Smooth muscle cell (in vitro differentiated cells): ENCODE measurements at regions not wholly inside any gene's neighbourhood (a gene's known extent, or its start where the extent isn't known, plus 50 kb on each side); places are given as distances from the start of the nearest gene placed in this dataset.

Source experiments
- DNase-seq: peaks from one replicate; lab custom pipeline; 2025; ENCODE audit not compliant: unreplicated experiment; lab: John Stamatoyannopoulos, UW
- H2AFZ ChIP-seq: fragments of 200-600 bp; sonication (generic); 2 replicates; pipeline ENCODE4 v1.6.0; 2016; ENCODE audit warnings: antibody characterized with exemption, low read depth, mild to moderate bottlenecking
- H3F3A ChIP-seq: fragments of 200-600 bp; sonication (generic); 2 replicates; pipeline ENCODE4 v1.6.0; 2017; ENCODE audit warnings: antibody characterized with exemption, low read depth
- H3K27ac ChIP-seq: fragments of 200-600 bp; sonication (generic); 2 replicates; pipeline ENCODE4 v1.5.1; 2016; ENCODE audit warnings: low read depth, mild to moderate bottlenecking
- H3K27me3 ChIP-seq: fragments of 200-600 bp; sonication (generic); 2 replicates; pipeline ENCODE4 v1.6.1; 2016; ENCODE audit warnings: low read depth, mild to moderate bottlenecking
- H3K36me3 ChIP-seq: fragments of 200-600 bp; sonication (generic); 2 replicates; pipeline ENCODE4 v1.5.1; 2016; ENCODE audit warnings: low read depth
- H3K4me1 ChIP-seq: fragments of 200-600 bp; sonication (generic); 2 replicates; pipeline ENCODE4 v1.5.1; 2016; ENCODE audit warnings: low read depth
- H3K4me2 ChIP-seq: fragments of 200-600 bp; sonication (generic); 2 replicates; pipeline ENCODE4 v1.6.0; 2016; ENCODE audit warnings: mild to moderate bottlenecking
- H3K4me3 ChIP-seq: fragments of 200-600 bp; sonication (generic); 2 replicates; pipeline ENCODE4 v1.5.1; 2016; ENCODE audit warnings: mild to moderate bottlenecking
- H3K79me2 ChIP-seq: fragments of 200-600 bp; sonication (generic); 2 replicates; pipeline ENCODE4 v1.6.0; 2016; ENCODE audit warnings: low read depth, mild to moderate bottlenecking
- H3K9ac ChIP-seq: fragments of 200-600 bp; sonication (generic); 2 replicates; pipeline ENCODE4 v1.6.0; 2016; ENCODE audit warnings: low read depth
- H3K9me3 ChIP-seq: fragments of 200-600 bp; sonication (generic); replicated peaks from 2 replicates; pipeline ENCODE4 v1.5.1; 2016; ENCODE audit warnings: low read depth
- H4K20me1 ChIP-seq: fragments of 200-600 bp; sonication (generic); 2 replicates; pipeline ENCODE4 v1.6.0; 2016; ENCODE audit warnings: low read depth
- WGBS: methylation state at CpG from one replicate; pipeline ENCODE4 v1.1.7; 2016; ENCODE audit warnings: low lambda C conversion rate; 5-methylcytosine and 5-hydroxymethylcytosine counted together
- TF ChIP-seq, protein P1 (sequence below): fragments of 200-600 bp; sonication (generic); IDR thresholded peaks from 2 replicates; pipeline ENCODE4 v1.5.1; 2017; ENCODE audit warnings: borderline replicate concordance, mild to moderate bottlenecking, antibody characterized with exemption; ENCODE audit not compliant: insufficient read depth, poor library complexity, severe bottlenecking

DNA sequence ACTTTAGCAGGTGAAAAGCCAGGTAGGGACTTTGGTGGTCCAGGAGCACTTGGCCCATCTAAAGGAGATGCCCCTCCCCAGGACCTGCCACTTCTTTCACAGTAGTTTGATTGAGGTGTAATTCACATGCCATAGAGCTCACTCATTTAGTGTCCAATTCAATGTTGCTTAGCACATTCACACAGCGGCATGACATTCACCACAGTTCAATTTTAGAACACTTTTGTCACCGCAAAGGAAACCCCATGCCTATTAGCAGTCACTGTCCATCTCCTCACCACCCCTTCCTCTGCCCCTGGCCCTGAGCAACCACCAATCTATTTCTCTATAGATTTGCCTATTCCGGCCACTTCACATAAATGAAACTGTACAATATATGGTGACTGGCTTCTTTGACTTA, 211.6 kb upstream of the ZMIZ1 start:
- no peaks in the 10 kb centered on the region for H3K36me3 ChIP-seq
- no peak for DNase-seq
- 97% methylated on average over 3 of the region's 3 CpGs for WGBS

DNA sequence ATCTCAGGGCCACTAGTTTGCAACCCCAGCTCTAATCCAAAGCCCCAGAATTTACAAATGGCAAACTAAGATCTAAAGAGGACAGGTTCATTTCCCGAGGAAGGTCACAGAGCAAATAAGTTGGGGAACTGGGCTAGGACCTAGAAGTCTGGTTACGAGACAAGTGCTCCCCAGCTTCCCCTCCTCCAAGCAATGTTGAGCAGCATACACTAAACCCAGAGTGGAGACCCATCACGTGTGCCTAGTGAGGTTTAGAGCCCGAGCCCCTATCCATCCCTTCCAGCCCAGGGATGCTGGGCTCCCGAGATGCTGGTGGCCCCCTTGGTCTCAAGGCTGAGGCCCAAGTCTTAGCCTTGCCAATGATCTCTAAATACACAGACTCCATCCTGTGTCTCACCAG, 209.5 kb upstream of the ZMIZ1 start:
- TF ChIP-seq, protein P1, sequence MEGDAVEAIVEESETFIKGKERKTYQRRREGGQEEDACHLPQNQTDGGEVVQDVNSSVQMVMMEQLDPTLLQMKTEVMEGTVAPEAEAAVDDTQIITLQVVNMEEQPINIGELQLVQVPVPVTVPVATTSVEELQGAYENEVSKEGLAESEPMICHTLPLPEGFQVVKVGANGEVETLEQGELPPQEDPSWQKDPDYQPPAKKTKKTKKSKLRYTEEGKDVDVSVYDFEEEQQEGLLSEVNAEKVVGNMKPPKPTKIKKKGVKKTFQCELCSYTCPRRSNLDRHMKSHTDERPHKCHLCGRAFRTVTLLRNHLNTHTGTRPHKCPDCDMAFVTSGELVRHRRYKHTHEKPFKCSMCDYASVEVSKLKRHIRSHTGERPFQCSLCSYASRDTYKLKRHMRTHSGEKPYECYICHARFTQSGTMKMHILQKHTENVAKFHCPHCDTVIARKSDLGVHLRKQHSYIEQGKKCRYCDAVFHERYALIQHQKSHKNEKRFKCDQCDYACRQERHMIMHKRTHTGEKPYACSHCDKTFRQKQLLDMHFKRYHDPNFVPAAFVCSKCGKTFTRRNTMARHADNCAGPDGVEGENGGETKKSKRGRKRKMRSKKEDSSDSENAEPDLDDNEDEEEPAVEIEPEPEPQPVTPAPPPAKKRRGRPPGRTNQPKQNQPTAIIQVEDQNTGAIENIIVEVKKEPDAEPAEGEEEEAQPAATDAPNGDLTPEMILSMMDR = no peak
- Histone ChIP-seq H3K9ac (no peak overlapping the region), H3K79me2 (no peaks in the 10 kb centered on the region), H3K36me3 (no peaks in the 10 kb centered on the region), H3K4me1 (peaks cover 10% of the 10 kb centered on the region), H3K9me3 (no peaks in the 10 kb centered on the region), H3K27ac (no peak overlapping the region), H3F3A (no peaks in the 10 kb centered on the region), H3K27me3 (no peaks in the 10 kb centered on the region), H3K4me2 (no peak overlapping the region), H4K20me1 (no peaks in the 10 kb centered on the region), H3K4me3 (no peak overlapping the region), H2AFZ (no peak overlapping the region)
- no peak for DNase-seq
- WGBS = 92% methylated on average over 5 of the region's 5 CpGs

More for the DNA sequence above, 211.6 kb upstream of the ZMIZ1 start:
- no peak overlapping the region for H2AFZ ChIP-seq
- no peaks in the 10 kb centered on the region for H4K20me1 ChIP-seq
- H3K9ac ChIP-seq = no peak overlapping the region
- no peak overlapping the region for H3K27ac ChIP-seq
- H3K9me3 ChIP-seq = no peaks in the 10 kb centered on the region
- no peaks in the 10 kb centered on the region for H3K27me3 ChIP-seq
- H3K4me2 ChIP-seq = no peak overlapping the region
- H3K4me3 ChIP-seq = no peak overlapping the region
- peaks cover 10% of the 10 kb centered on the region for H3K4me1 ChIP-seq
- TF ChIP-seq, protein P1 = no peak
- H3K79me2 ChIP-seq = no peaks in the 10 kb centered on the region
- H3F3A ChIP-seq = no peaks in the 10 kb centered on the region

DNA sequence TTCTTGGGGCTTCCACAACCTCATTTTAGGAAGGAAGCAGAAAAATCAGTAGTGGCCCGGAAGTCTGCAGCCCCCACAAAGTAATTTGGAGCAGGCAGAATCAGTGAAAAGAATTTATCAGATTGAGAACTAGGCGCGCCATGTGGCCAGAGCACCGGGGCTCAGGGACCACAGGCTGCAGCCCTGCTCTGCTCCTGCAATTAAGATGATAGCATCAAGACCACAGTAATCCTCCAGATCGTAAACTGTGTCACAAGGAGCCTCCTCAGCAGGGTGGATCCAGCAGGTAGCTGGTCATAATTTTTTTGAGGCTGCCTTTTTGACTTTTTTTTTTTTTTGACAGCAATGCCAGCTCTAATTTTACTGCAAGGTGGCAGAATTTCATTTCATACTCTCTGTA, 209.0 kb upstream of the ZMIZ1 start:
- 29% methylated on average over 5 of the region's 5 CpGs for WGBS
- no peak overlapping the region for H3K4me3 ChIP-seq
- H3K4me2 ChIP-seq = no peak overlapping the region
- H3K9ac ChIP-seq = no peak overlapping the region
- TF ChIP-seq, protein P1 = no peak
- no peaks in the 10 kb centered on the region for H4K20me1 ChIP-seq
- no peaks in the 10 kb centered on the region for H3K79me2 ChIP-seq
- H3F3A ChIP-seq = no peaks in the 10 kb centered on the region
- H3K27me3 ChIP-seq = no peaks in the 10 kb centered on the region
- H3K9me3 ChIP-seq = no peaks in the 10 kb centered on the region
- peaks cover 10% of the 10 kb centered on the region for H3K4me1 ChIP-seq
- H3K27ac ChIP-seq = no peak overlapping the region
- H3K36me3 ChIP-seq = no peaks in the 10 kb centered on the region
- no peak overlapping the region for H2AFZ ChIP-seq
- DNase-seq = no peak

DNA sequence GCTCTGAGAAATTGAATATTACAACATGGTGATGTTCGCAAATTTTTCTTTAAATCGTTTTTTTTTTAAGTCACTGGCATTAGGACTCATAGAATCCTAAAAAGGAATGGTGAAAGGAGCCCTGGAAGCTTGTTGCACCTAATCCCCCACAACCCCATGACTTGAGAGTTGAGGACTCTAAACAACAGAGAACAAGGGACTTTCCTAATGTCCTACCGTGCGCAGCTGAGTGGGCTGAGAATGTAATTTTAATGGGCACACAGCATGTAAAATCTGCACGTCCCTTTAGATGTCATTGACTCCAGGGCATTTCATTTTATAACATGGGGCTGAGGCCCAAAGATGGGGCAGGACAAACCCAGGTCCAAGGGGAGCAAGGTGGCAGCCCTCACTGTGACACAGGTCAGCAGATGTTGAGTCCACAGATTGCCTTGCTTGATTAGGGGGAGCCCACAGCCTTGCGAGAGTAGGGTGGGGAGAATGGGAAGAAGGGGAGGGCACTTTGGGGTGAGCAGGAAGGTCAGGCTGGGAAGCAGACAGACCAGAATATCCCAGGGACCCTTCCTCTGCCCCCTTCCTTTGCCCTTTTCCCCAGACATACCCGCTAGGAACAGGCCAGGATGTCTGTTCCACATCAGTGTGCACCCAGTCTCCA, 208.4 kb upstream of the ZMIZ1 start:
- Histone ChIP-seq H3K9me3 (no peaks in the 10 kb centered on the region), H3K4me3 (no peak overlapping the region), H3K27ac (no peak overlapping the region), H3K27me3 (no peaks in the 10 kb centered on the region), H4K20me1 (no peaks in the 10 kb centered on the region), H3F3A (no peaks in the 10 kb centered on the region), H3K79me2 (no peaks in the 10 kb centered on the region), H2AFZ (no peak overlapping the region), H3K4me2 (no peak overlapping the region), H3K9ac (no peak overlapping the region), H3K36me3 (no peaks in the 10 kb centered on the region), H3K4me1 (peaks cover 10% of the 10 kb centered on the region)
- WGBS = 86% methylated on average over 7 of the region's 7 CpGs
- no peak for DNase-seq
- TF ChIP-seq, protein P1 = no peak
